ENCODE measurements at regions not wholly inside any gene's neighbourhood (a gene's known extent, or its start where the extent isn't known, plus 50 kb on each side); places are given as distances from the start of the nearest gene placed in this dataset.
"Not testable (repeated sequence)": the region's sequence is repeated elsewhere in the genome, so short reads cannot be mapped to it uniquely, and the experiment has no call there.

DNA sequence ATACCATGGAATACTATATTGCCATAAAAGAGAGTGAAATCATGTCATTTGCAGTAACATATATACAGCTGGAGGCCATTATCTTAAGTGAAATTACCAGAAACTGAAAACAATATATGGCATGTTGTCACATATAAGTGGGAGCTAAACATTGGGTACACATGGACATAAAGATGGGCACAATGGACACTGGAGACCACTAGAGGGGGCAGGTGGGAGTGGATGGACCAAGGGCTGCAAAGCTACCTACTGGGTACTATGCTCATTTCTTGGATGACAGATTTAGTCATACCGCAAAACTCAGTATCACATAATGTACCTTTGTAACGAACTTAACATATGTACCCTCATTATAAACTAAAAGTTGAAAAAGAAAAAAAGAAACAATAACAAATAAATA lies 1167.6 kb downstream of the NXPH1 start:
- DNase-seq (ENCODE audit: low read depth in 2 of 2), result no peak
- TF ChIP-seq, protein P1, sequence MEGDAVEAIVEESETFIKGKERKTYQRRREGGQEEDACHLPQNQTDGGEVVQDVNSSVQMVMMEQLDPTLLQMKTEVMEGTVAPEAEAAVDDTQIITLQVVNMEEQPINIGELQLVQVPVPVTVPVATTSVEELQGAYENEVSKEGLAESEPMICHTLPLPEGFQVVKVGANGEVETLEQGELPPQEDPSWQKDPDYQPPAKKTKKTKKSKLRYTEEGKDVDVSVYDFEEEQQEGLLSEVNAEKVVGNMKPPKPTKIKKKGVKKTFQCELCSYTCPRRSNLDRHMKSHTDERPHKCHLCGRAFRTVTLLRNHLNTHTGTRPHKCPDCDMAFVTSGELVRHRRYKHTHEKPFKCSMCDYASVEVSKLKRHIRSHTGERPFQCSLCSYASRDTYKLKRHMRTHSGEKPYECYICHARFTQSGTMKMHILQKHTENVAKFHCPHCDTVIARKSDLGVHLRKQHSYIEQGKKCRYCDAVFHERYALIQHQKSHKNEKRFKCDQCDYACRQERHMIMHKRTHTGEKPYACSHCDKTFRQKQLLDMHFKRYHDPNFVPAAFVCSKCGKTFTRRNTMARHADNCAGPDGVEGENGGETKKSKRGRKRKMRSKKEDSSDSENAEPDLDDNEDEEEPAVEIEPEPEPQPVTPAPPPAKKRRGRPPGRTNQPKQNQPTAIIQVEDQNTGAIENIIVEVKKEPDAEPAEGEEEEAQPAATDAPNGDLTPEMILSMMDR (IDR thresholded peaks at IDR 0.05; ENCODE audit: low read depth, low read length), result no peak
- H3K4me3 ChIP-seq (replicated peaks in 1 of 2; ENCODE audit: low read depth in 2 of 2, low read length in 2 of 2), result no peak overlapping the region

DNA sequence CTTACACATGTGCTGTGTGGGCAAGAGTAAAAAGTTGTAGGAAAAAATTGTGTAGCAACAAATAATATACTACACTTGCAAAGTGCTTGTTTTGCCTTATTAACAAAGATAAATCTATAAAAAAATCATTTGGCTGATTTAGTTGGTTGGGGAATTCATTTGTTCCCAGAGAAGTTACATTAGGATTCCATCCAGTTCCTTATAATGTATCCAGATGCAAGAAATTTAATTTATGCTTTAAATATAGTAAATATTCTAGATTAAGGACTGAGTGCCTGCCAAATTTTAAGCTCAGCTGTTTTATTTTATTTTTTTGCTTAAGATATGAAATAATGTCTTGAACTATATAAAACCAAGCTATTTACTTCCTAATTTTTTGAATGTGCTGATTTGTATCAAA lies 1169.9 kb downstream of the NXPH1 start:
- no peak for DNase-seq (ENCODE audit: low read depth in 2 of 2)
- TF ChIP-seq, protein P1 (IDR thresholded peaks at IDR 0.05; ENCODE audit: low read depth, low read length), result no peak
- no peak overlapping the region for H3K4me3 ChIP-seq (replicated peaks in 1 of 2; ENCODE audit: low read depth in 2 of 2, low read length in 2 of 2)

DNA sequence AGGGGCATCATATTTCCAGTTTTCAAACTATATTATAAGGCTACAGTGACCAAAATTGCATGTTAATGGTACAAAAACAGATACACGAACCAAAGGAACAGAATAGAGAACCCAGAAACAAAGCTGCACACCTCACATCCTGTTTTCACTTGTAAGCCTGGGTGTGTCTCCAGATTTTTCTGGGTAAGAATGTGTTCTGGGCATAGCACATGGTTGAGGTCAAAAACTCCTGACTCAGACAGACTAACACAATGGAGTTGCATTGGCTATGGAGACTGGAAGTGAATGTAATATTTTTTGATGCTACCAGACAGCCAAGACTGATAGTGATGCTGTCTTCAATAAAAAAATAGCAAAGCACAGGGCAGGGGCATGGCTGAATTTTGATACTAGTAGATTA lies 1175.2 kb downstream of the NXPH1 start:
- TF ChIP-seq, protein P1 (IDR thresholded peaks at IDR 0.05; ENCODE audit: low read depth, low read length), result no peak
- DNase-seq (ENCODE audit: low read depth in 2 of 2), result peak in 1 of 2 donors; percentile 0
- H3K4me3 ChIP-seq (replicated peaks in 1 of 2; ENCODE audit: low read depth in 2 of 2, low read length in 2 of 2), result no peak overlapping the region

DNA sequence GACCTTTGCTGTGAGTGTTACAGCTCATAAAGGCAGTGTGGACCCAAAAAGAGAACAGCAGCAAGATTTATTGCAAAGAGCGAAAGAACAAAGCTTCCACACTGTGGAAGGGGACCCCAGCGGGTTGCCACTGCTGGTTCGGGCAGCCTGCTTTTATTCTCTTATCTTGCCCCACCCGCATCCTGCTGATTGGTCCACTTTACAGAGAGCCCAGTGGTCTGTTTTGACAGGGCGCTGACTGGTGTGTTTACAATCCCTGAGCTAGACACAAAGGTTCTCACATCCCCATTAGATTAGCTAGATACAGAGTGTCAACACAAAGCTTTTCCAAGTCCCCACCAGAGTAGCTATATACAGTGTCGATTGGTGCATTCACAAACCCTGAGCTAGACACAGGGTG lies 1187.5 kb downstream of the NXPH1 start:
- not testable (repeated sequence) for H3K4me3 ChIP-seq (replicated peaks in 1 of 2; ENCODE audit: low read depth in 2 of 2, low read length in 2 of 2); DNase-seq (ENCODE audit: low read depth in 2 of 2)

DNA sequence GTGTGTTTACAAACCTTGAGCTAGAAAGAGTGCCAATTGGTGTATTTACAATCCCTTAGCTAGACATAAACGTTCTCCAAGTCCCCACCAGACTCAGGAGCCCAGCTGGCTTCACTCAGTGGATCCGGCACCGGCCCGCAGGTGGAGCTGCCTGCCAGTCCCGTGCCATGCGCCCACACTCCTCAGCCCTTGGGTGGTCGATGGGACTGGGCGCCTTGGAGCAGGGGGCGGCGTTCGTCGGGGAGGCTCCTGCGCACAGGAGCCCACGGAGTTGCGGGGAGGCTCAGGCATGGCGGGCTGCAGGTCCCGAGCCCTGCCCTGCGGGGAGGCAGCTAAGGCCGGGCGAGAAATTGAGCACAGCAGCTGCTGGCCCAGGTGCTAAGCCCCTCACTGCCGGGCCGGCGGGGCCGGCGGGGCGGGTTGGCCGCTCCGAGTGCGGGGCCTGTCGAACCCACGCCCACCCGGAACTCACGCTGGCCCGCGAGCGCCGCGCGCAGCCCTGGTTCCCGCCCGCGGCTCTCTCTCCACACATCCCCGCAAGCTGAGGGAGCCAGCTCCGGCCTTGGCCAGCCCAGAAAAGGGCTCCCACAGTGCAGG lies 1188.0 kb downstream of the NXPH1 start:
- H3K4me3 ChIP-seq (replicated peaks in 1 of 2; ENCODE audit: low read depth in 2 of 2, low read length in 2 of 2); DNase-seq (ENCODE audit: low read depth in 2 of 2): not testable (repeated sequence)

DNA sequence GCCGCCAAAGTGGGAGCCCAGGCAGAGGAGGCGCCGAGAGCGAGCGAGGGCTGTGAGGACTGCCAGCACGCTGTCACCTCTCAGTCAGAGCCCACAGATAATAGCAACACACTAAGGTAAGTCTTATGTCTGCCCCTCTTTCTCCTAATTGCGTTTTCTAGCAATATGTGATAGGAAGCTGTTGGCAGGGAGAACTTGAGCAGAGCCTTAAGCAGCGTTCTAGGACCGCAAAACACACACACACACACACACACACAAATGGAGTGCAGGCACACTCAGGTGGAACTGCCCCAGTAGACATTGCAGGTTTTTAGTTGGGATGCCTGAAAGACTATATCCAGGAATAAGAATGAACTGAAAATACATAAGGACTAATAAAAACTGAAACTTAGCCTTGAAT lies 1188.5 kb downstream of the NXPH1 start:
- TF ChIP-seq, protein P1 (IDR thresholded peaks at IDR 0.05; ENCODE audit: low read depth, low read length), result no peak
- no peak overlapping the region for H3K4me3 ChIP-seq (replicated peaks in 1 of 2; ENCODE audit: low read depth in 2 of 2, low read length in 2 of 2)
- no peak for DNase-seq (ENCODE audit: low read depth in 2 of 2)

DNA sequence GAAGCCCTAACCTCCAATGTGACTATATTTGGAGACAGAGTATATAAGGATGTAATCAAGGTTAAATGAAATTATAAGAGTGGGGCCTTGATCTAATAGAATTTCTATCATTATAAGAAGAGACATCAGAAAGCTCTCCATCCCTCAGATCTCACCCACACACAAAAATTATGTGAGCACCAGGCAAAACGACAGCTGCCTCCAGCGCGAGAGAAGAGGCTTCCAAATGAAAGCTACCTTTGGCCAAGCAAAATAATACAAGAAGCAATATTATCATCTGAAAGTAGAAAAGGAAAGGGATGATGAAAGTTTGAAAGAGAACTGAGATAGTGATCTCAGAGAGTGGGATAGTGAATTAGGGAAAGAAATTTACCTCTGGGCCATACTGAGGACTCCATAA lies 1192.5 kb downstream of the NXPH1 start:
- TF ChIP-seq, protein P1 (IDR thresholded peaks at IDR 0.05; ENCODE audit: low read depth, low read length), result no peak
- H3K4me3 ChIP-seq (replicated peaks in 1 of 2; ENCODE audit: low read depth in 2 of 2, low read length in 2 of 2), result no peak overlapping the region
- DNase-seq (ENCODE audit: low read depth in 2 of 2), result no peak

DNA sequence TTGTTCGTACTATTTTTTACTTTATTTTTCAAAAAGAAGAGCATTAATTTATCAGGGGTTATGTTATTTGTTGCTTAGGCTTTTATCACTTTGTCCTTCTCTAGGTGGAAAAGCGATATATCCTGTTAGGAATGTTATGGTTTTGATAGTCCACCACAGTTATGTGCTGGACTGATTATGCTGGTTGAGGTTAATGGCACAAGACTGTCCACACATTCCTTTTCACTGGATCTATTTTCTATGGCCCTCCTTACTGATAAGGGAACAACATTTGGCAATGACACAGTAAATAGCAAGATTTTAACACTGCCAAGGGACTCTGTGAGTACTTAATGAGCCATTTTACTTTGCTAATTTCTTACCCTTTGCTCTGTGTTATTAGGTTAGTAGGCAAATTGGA lies 1212.3 kb downstream of the NXPH1 start:
- TF ChIP-seq, protein P1 (IDR thresholded peaks at IDR 0.05; ENCODE audit: low read depth, low read length), result no peak
- DNase-seq (ENCODE audit: low read depth in 2 of 2), result no peak
- no peak overlapping the region for H3K4me3 ChIP-seq (replicated peaks in 1 of 2; ENCODE audit: low read depth in 2 of 2, low read length in 2 of 2)

Measured in cardiac fibroblast (primary cell).